ENCODE measurements at regions not wholly inside any gene's neighbourhood (a gene's known extent, or its start where the extent isn't known, plus 50 kb on each side); places are given as distances from the start of the nearest gene placed in this dataset.

- Mint-ChIP-seq H3K27ac (no peak overlapping the region), H3K4me1 (no peaks in the 10 kb centered on the region), H3K27me3 (peaks cover 12% of the 10 kb centered on the region), H3K4me3 (no peak overlapping the region), H3K9me3 (no peaks in the 10 kb centered on the region)
- DNase-seq: no peak
- ATAC-seq: no peak
Measured at GRCh38 chr13:34011552-34012085, 193.7 kb downstream of the RFC3 start.

DNA sequence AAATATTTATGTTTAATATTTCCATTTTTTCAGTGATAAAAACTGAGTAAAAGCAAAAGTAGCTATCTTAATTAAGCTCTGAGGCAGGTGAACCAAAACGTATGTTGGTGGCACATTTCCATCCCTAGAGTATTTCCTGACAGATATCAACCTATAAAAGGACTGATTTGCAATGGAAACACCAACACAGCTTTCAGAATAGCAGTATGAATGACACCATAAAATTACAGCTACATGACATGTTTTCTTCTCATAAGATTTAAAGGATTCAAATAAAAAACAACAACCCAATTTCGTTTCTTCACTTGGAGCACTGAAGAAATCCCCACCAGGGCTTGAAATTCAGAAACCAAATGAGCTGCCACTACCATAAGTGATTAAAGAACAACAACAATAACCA, 194.4 kb downstream of the RFC3 start:
- no peak overlapping the region for H3K27ac Mint-ChIP-seq
- no peaks in the 10 kb centered on the region for H3K4me1 Mint-ChIP-seq
- H3K4me3 Mint-ChIP-seq: no peak overlapping the region
- H3K27me3 Mint-ChIP-seq: peaks cover 12% of the 10 kb centered on the region
- no peaks in the 10 kb centered on the region for H3K9me3 Mint-ChIP-seq
- no peak for ATAC-seq
- no peak for DNase-seq

DNA sequence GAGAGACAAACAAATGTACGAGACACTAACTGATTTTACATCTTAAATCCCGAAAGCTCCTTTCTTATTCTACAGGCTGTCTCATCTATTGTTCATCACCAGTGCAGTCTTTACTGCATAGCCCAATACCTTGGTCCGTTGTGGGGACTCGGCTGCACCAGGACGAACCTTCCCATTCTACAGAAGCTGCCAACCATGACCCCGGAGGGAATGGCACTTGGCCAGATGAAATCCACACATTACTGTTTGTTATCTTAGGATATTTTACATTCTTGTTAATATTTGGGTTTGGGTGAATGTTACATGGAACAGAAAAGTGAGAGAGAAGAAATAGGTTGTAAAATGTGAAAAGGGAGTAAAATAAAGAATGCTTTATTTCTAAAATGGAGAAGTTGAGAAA, 195.1 kb downstream of the RFC3 start:
- peaks cover 12% of the 10 kb centered on the region for H3K27me3 Mint-ChIP-seq
- ATAC-seq: no peak
- no peak overlapping the region for H3K27ac Mint-ChIP-seq
- H3K9me3 Mint-ChIP-seq: no peaks in the 10 kb centered on the region
- no peaks in the 10 kb centered on the region for H3K4me1 Mint-ChIP-seq
- no peak overlapping the region for H3K4me3 Mint-ChIP-seq
- no peak for DNase-seq

DNA sequence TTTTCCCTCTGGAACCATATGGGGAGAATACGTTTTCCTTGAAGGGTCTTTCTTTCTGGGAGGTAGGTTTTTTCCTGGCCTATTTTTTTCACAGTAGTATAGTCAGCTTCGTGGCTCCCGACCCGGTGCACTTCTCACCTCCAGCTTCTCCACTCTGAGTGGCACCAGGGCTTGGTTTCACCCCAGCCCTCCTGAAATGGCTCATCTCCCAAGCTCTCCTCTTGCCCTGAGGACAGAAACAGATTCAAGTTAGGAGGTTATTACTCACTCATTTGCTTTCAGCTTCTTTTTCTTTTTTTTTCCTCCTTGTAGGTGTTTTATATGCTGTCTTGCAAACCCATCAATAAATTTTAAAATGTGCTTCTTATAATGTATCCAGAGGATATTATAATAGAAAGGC, 199.3 kb downstream of the RFC3 start:
- Mint-ChIP-seq H3K4me1 (no peaks in the 10 kb centered on the region), H3K27me3 (peaks cover 12% of the 10 kb centered on the region)

GRCh38 chr13:34019870-34020269, 201.9 kb downstream of the RFC3 start:
- Mint-ChIP-seq H3K4me1 (no peaks in the 10 kb centered on the region), H3K27ac (no peak overlapping the region), H3K9me3 (peaks cover 7 to 12% of the 10 kb centered on the region in 2 donors), H3K4me3 (no peak overlapping the region), H3K27me3 (no peaks in the 10 kb centered on the region)
- ATAC-seq (no peak), DNase-seq (no peak)

More for the DNA sequence above, 199.3 kb downstream of the RFC3 start:
- ATAC-seq (no peak), DNase-seq (no peak)
- no peak overlapping the region for H3K4me3 Mint-ChIP-seq
- peaks cover 7 to 12% of the 10 kb centered on the region in 2 donors for H3K9me3 Mint-ChIP-seq
- H3K27ac Mint-ChIP-seq: no peak overlapping the region

GRCh38 chr13:34020388-34020787, 202.4 kb downstream of the RFC3 start:
- H3K4me1 Mint-ChIP-seq: no peaks in the 10 kb centered on the region
- H3K27ac Mint-ChIP-seq: no peak overlapping the region
- no peak overlapping the region for H3K4me3 Mint-ChIP-seq
- H3K27me3 Mint-ChIP-seq: no peaks in the 10 kb centered on the region
- peaks cover 7 to 12% of the 10 kb centered on the region in 2 donors for H3K9me3 Mint-ChIP-seq
- no peak for DNase-seq
- no peak for ATAC-seq

- no peak overlapping the region for H3K4me3 Mint-ChIP-seq
- no peak overlapping the region for H3K27ac Mint-ChIP-seq
- no peaks in the 10 kb centered on the region for H3K27me3 Mint-ChIP-seq
- ATAC-seq (no peak), DNase-seq (no peak)
- peaks cover 7 to 20% of the 10 kb centered on the region in 2 donors for H3K9me3 Mint-ChIP-seq
- no peaks in the 10 kb centered on the region for H3K4me1 Mint-ChIP-seq
Measured at GRCh38 chr13:34021619-34022018, 203.7 kb downstream of the RFC3 start.

- no peak overlapping the region for H3K27ac Mint-ChIP-seq
- no peaks in the 10 kb centered on the region for H3K4me1 Mint-ChIP-seq
- no peak overlapping the region for H3K4me3 Mint-ChIP-seq
- ATAC-seq (no peak), DNase-seq (no peak)
- peaks cover 20 to 40% of the 10 kb centered on the region in 2 donors for H3K9me3 Mint-ChIP-seq
- H3K27me3 Mint-ChIP-seq: no peaks in the 10 kb centered on the region
Measured at GRCh38 chr13:34025746-34026145, 207.8 kb downstream of the RFC3 start.

- Mint-ChIP-seq H3K9me3 (peaks cover 20 to 36% of the 10 kb centered on the region in 2 donors), H3K4me1 (no peaks in the 10 kb centered on the region), H3K4me3 (no peak overlapping the region), H3K27ac (no peak overlapping the region), H3K27me3 (no peaks in the 10 kb centered on the region)
- ATAC-seq: no peak
- no peak for DNase-seq
Measured at GRCh38 chr13:34026308-34026707, 208.4 kb downstream of the RFC3 start.

- no peak for ATAC-seq
- DNase-seq: no peak
- Mint-ChIP-seq H3K4me3 (no peak overlapping the region), H3K27me3 (no peaks in the 10 kb centered on the region), H3K4me1 (no peaks in the 10 kb centered on the region), H3K27ac (no peak overlapping the region), H3K9me3 (peaks cover 13 to 28% of the 10 kb centered on the region in 2 donors)
Measured at GRCh38 chr13:34028496-34029442, 210.8 kb downstream of the RFC3 start.

DNA sequence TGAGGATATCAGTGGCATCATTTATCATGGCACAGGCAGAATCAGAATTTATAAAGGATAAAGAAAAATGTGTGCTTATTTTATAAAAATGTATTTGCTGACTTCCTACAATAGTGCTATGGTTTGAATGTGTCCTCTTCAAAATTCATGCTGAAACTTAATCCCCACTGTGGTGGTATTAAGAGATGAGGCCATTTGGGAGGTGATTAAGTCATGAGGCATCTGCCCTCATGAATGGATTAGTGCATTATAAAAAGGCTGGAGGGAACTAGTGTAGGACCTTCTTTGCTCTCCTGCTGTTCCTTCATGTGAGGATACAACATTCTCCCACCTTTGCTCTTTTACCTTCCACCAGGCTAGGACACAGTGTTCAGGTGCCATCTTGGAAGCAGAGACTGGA, 212.8 kb downstream of the RFC3 start:
- peaks cover 13 to 35% of the 10 kb centered on the region in 2 donors for H3K9me3 Mint-ChIP-seq
- H3K4me3 Mint-ChIP-seq: no peak overlapping the region
- peaks cover 7% of the 10 kb centered on the region for H3K27me3 Mint-ChIP-seq
- ATAC-seq (no peak), DNase-seq (no peak)
- H3K4me1 Mint-ChIP-seq: no peaks in the 10 kb centered on the region
- H3K27ac Mint-ChIP-seq: no peak overlapping the region

DNA sequence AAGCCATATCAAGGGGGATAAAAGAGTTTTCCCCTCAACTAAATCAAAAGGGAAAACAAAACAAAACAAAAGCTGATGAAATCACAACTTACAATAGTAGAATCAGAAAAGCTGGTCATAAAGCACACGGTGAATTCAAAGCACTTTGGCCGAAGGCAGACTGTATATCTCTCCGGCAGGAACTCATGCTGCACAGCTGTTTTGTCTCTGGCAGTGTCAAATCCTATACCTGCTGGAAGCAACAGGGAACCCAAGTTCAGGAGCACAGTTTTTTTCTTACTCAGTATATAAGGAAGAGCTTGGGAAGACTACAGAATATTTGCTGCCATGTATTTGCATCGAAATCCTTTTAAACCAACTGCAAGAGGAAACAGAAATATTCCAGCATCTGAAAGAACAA, 213.7 kb downstream of the RFC3 start:
- no peak overlapping the region for H3K4me3 Mint-ChIP-seq
- no peaks in the 10 kb centered on the region for H3K4me1 Mint-ChIP-seq
- DNase-seq (no peak), ATAC-seq (no peak)
- H3K27me3 Mint-ChIP-seq: peaks cover 8% of the 10 kb centered on the region
- peaks cover 16 to 27% of the 10 kb centered on the region in 2 donors for H3K9me3 Mint-ChIP-seq
- H3K27ac Mint-ChIP-seq: no peak overlapping the region

DNA sequence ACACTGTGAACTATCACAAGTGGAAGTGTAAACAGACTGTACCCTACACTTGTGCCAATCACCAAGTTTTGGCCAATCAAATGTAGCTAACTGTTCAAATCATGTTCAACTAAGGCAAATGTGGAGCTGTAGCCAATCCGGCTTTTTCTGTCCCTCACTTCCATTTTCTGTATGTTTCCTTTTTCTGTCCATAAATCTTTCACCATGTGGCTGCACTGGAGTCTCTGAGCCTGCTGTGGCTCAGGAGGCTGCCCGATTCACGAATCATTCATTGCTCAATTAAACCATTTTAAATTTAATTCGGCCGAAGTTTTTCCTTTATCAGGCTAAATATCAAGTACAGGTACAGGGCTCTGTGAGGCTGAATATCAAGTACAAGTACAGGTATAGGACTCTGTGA, 216.5 kb downstream of the RFC3 start:
- Mint-ChIP-seq H3K9me3 (peaks cover 10 to 13% of the 10 kb centered on the region in 2 donors), H3K27ac (no peak overlapping the region), H3K4me3 (no peak overlapping the region), H3K4me1 (no peaks in the 10 kb centered on the region), H3K27me3 (peaks cover 17% of the 10 kb centered on the region)
- ATAC-seq (no peak), DNase-seq (no peak)

DNA sequence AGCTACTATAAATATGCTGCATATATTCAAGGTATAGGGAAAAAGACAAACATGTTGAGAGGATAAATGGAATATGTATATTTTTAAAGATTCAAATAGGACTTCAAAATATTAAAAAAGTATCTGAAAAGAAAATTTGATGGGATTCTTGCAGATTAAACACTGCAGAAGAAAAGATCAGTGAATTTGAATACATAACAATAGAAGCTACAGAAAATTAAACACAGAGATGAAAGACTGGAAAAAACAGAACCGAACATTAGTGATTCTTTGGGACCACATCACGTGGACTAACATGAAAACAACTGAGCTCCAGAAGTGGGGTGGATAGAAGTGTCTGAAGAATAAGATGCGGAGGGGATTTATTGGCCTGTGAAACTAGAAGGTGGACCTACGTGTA, 217.2 kb downstream of the RFC3 start:
- DNase-seq: no peak
- ATAC-seq: no peak
- peaks cover 17% of the 10 kb centered on the region for H3K27me3 Mint-ChIP-seq
- no peak overlapping the region for H3K4me3 Mint-ChIP-seq
- peaks cover 4 to 7% of the 10 kb centered on the region in 2 donors for H3K9me3 Mint-ChIP-seq
- H3K4me1 Mint-ChIP-seq: no peaks in the 10 kb centered on the region
- H3K27ac Mint-ChIP-seq: no peak overlapping the region

DNA sequence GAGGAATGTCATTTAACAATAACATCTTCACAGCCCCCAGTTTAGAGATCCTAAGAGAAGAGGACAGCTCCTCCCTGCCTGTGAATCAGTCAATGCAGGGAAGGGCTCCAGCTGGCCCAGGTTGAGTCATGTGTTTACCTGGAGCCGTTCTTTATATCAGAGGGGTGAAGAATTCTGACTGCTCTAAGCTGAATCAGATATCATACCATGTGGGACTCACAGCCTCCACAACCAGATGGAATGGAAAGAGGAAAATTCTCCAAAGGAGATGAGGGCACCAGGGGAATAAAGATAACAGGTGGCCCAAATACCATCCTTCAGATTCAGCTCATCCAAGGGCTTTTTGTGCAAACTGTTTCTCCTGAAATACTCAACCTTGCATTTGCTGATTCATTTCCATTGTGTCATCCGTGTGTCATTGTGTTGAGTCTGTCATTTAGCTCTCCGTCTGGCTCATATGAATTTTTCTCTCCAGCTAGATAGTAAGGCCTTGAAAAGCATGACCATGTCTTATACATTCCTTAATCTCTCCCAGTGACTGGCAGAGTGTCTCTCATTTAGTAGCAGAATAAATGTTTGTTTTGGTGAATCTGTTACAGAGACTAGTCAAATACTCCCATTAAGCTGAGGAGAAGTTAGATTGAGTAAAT, 217.9 kb downstream of the RFC3 start:
- Mint-ChIP-seq H3K9me3 (peaks cover 4 to 7% of the 10 kb centered on the region in 2 donors), H3K27me3 (peaks cover 17% of the 10 kb centered on the region), H3K4me3 (no peak overlapping the region), H3K4me1 (no peaks in the 10 kb centered on the region), H3K27ac (no peak overlapping the region)
- ATAC-seq: no peak
- DNase-seq: no peak

Data from stimulated activated naive CD8-positive, alpha-beta T cell treated with anti-CD3 and anti-CD28 coated beads, Interleukin-15, amount 100 ng/mL, for 72 hours (primary cell).